ENCODE measurements at regions not wholly inside any gene's neighbourhood (a gene's known extent, or its start where the extent isn't known, plus 50 kb on each side); places are given as distances from the start of the nearest gene placed in this dataset.

DNA sequence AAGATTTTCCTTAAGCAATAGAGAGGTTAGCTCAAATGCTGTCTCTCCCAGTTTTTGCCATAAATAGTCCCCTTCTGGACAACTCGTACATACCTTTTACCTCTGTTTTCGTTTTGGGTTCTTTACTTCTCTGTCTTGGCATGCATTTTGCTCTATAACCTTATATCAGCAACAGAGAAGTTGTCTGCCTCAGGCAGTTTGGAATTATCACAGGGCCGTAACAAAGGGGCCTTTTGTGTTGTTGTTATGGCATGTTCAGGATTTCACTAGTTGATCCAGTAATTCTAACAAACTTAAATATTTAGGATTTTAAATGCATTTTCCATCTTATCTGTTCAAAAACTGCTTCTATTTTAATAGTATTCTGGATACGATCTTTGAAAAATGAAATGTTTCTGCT is 259.8 kb downstream of the CD109 start:
- no peak for TF ChIP-seq CTCF (conservative IDR thresholded peaks at IDR 0.05; ENCODE audit: low read depth)
- ChIA-PET CTCF (no interaction called here), POLR2A (ENCODE audit: low non-redundant PET) (no interaction called here)
- no peak overlapping the region for H3K27ac ChIP-seq
- no peak for DNase-seq (ENCODE audit: low spot score)

- no peak for DNase-seq (ENCODE audit: low spot score)
- ChIA-PET CTCF (no interaction called here), POLR2A (ENCODE audit: low non-redundant PET) (no interaction called here)
- no peak overlapping the region for H3K27ac ChIP-seq
- no peak for TF ChIP-seq CTCF (conservative IDR thresholded peaks at IDR 0.05; ENCODE audit: low read depth)
Measured at GRCh38 chr6:73954881-73955280, 258.9 kb downstream of the CD109 start.

GRCh38 chr6:73951183-73951582 is 255.2 kb downstream of the CD109 start:
- no peak for TF ChIP-seq CTCF (conservative IDR thresholded peaks at IDR 0.05; ENCODE audit: low read depth)
- no peak for DNase-seq (ENCODE audit: low spot score)
- CTCF ChIA-PET, result interaction anchor here (0.5 kb wide), 1 partner anchor 90 kb away, joined by 3 read pairs; no protein-coding TSS in a partner anchor
- no peak overlapping the region for H3K27ac ChIP-seq
- POLR2A ChIA-PET (ENCODE audit: low non-redundant PET), result no interaction called here

- POLR2A ChIA-PET (ENCODE audit: low non-redundant PET), result no interaction called here
- CTCF ChIA-PET, result interaction anchor here (0.7 kb wide), 2 partner anchors 1265 to 1266 kb away, joined by 3 to 4 read pairs; no protein-coding TSS in a partner anchor
- no peak for TF ChIP-seq CTCF (conservative IDR thresholded peaks at IDR 0.05; ENCODE audit: low read depth)
- DNase-seq (ENCODE audit: low spot score), result no peak
- no peak overlapping the region for H3K27ac ChIP-seq
Measured at GRCh38 chr6:73943930-73944652, 248.1 kb downstream of the CD109 start.

- ChIA-PET CTCF (interaction anchor here (0.7 kb wide), 1 partner anchor 1265 kb away, joined by 4 read pairs; no protein-coding TSS in a partner anchor), POLR2A (ENCODE audit: low non-redundant PET) (no interaction called here)
- no peak for DNase-seq (ENCODE audit: low spot score)
- H3K27ac ChIP-seq, result no peak overlapping the region
- TF ChIP-seq CTCF (conservative IDR thresholded peaks at IDR 0.05; ENCODE audit: low read depth), result no peak
Measured at GRCh38 chr6:73943411-73943810, 247.4 kb downstream of the CD109 start.

GRCh38 chr6:73942592-73943186 is 246.7 kb downstream of the CD109 start:
- POLR2A ChIA-PET (ENCODE audit: low non-redundant PET), result no interaction called here
- DNase-seq (ENCODE audit: low spot score), result no peak
- CTCF ChIA-PET, result interaction anchor here (0.6 to 1.1 kb wide), 2 partner anchors 22 to 168 kb away, joined by 4 to 5 read pairs; no protein-coding TSS in a partner anchor
- TF ChIP-seq CTCF (conservative IDR thresholded peaks at IDR 0.05; ENCODE audit: low read depth), result no peak
- no peak overlapping the region for H3K27ac ChIP-seq
